ENCODE measurements at regions not wholly inside any gene's neighbourhood (a gene's known extent, or its start where the extent isn't known, plus 50 kb on each side); places are given as distances from the start of the nearest gene placed in this dataset.

DNA sequence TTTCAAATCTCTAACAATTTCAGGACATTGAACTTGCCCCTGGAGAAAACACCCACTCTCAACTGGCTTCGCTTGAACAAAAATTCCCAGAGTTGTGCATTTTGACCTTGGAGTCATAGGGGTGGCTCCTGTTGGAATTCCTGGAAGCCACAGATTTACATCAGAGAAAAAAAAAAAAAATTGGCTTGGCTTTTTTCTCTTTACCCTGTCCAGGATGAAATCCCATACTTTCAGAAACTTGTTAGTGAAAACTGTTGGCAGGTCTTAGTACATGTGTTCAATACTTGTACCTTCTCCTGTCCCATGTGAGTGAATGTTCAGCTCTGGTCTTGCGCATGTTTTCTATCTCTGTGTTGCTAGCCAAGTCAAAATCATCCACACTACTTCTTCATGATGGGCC is 228.8 kb downstream of the TGFB2 start:
- DNase-seq (ENCODE audit: low read depth in 2 of 2, low spot score in 1 of 2) = no peak

DNA sequence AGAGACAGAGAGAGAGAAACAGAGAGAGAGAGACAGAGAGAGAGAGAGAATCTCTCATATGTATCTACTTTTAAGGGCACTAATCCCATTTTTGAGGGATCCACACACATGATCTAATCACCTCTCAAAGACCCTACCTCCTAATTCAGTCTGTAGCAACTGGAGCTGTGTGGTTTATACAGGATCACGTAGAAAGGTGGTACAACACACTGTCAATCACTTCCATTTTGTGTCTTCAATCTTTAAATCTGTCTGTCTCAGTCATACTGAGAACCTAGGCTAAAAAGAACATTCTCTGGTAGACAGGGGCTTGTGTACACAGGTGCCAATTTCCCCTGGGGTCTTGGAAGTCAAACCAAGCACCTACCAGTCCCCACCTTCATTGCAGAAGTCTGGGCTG is 229.9 kb downstream of the TGFB2 start:
- DNase-seq (ENCODE audit: low read depth in 2 of 2, low spot score in 1 of 2) = no peak

DNA sequence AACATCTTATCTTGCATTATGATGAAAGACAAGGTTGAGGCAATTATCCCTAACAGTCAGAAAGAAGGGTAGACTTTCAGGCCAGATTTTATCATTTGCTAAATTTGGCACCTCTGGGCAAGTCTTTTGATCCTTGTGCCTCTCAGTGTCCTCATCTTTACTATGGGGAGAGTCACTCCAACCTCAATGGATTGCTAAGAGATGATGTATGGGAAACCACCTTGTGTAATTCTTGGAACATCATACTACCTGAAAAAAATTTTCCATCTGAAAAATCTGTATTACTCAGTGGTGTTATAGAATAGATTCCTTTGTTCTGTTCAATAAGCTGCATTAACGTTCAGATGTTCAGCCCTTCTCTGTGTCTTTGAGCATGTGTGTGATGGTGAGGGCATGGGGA is 230.7 kb downstream of the TGFB2 start:
- no peak for DNase-seq (ENCODE audit: low read depth in 2 of 2, low spot score in 1 of 2)

DNA sequence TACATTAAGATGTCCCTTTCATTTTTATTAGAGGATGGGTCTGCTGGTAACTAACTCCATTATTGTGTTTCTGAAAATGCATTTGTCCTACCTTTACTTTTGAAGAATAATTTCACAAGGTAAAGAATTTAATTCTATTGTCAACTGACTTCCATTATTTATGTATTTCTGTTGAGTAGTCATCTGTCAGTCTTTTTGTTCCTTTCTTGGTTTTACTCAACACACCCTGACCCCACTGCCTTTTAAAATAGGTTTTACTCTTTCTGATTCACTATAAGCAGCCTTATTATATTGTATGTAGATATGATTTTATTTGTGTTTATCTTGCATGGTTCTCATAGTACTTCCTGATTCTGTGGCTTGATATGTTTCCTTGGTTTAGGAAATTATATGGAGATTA is 237.5 kb downstream of the TGFB2 start:
- no peak for DNase-seq (ENCODE audit: low read depth in 2 of 2, low spot score in 1 of 2)

DNA sequence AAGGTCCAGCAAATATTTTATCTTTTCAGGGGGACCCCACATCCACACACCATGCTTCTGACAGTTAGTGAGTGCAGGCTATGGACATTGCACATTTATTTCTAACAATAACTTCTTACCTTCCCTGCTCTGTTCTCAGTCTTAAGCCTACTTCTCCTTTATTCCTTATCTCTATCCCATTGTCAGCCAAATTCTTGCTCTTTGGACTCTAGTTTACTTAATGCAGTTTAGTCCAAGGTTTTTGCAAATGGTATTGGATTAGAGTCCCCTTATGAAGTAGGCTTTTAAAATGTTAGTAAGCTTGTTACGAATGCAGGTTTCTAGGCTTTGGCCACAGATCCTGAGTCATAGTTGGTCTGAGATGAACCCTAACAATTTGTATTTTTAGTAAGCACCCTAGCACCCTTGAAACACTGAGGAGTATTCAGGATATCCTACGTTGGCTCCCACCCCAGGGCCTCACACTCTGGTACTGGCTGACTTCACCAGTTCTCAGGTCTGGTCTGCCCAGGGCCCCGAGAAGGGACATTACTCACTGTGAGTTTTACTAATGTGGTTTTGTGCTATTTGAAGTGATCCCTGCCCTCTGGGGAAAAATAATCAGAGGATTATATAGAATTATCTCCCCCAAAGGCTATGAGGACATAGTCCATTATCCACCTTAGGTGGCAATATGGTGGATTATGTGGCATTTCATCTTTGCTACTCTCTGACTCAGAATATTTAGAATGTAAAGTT is 239.5 kb downstream of the TGFB2 start:
- DNase-seq (ENCODE audit: low read depth in 2 of 2, low spot score in 1 of 2) = no peak

DNA sequence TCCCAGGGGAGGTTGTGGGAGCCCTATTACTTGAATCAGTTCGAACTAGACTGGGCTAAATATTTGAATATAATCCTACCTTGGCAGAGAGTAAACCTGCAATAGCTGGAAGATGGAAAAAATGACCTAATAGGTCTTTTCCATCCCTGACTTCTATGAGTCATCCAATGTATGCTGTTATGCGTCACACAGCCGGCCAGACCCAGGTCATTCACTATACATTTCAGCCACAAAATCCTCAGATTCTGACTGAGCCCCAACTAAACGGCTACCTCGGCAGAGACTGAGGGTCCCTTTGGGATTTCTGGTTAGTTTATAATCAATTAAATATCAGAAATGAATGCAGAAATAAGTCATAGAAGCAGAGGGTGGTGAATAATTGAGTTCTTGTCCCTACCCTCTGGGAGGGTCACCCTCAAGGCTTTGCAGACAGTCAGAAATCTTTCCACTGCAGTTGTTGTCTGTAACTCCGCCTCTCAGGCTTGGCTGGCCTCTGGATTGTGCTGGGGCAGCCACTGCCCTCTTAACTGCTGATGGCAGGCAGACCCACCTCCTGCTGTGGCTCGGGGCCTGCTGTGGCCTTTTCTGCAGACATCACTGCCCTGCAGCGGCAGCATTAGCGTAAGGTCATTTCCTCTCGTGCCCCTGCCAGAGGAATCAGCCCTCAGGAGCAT is 240.5 kb downstream of the TGFB2 start:
- DNase-seq (ENCODE audit: low read depth in 2 of 2, low spot score in 1 of 2) = no peak

DNA sequence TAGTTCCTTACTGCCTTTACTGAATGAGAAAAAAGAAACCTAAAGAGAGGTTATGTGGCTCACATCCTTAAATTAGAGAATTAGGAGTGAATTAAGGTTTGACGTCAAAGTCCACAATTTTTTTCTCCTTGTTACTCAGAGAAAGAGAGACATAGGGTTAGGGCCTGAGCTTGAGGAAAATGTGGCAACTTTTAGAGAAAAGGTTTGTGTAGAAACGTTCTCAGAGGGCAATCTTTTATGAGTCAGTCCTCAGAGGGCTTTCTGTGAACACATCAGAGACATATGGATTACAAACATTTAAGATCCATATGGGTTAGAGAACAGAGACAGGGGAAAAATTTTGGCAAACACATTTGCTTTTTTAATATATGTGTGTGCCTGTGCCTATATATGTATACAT is 242.8 kb downstream of the TGFB2 start:
- no peak for DNase-seq (ENCODE audit: low read depth in 2 of 2, low spot score in 1 of 2)

DNA sequence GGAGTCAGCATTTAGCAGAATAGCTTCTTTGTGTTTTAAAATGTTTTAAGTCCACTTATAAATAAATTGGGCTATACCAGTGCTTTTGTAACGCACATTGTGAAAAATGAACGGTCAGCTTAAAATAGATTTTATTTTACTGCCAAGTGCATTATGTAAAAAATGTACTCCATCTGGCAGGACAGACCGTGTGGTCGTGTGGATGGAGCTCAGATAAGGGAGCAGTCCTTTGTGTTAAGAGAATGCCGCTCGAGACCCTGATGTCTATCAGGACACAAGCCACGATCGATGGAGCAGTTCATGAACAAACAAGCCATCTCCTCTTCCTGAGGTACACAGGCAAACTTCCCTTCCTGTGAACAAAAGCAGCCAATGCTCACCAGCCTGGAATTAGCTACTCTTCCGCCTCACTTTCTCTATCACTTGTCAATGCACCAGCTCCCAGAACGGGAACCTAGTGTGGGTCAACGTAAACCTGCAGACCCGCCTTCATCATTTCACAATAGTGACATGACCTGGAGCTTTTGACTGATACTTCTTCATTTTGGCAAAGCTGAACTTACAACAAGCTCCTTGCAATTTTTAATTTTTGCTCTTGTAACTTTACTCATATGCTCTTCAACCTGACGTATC is 243.5 kb downstream of the TGFB2 start:
- DNase-seq (ENCODE audit: low read depth in 2 of 2, low spot score in 1 of 2) = no peak

DNA sequence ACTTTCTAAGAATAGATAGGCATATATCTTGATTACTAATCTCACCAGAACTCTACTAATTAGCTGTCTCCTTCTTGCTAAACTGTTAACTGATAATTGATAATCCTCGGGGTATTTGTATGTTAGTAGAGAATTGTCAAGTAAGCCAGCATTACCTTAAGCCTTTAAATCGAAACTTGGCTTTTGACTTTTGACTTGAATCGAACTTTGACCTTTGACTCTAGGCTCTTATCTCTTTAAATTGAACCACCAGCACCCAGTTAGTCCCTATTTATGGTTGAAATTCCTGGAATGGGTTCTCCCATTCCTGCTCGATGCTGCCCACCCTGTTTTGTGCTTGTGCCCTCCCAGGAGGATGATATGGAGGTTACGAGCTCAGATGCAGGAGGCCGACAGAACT is 244.4 kb downstream of the TGFB2 start:
- DNase-seq (ENCODE audit: low read depth in 2 of 2, low spot score in 1 of 2) = no peak

DNA sequence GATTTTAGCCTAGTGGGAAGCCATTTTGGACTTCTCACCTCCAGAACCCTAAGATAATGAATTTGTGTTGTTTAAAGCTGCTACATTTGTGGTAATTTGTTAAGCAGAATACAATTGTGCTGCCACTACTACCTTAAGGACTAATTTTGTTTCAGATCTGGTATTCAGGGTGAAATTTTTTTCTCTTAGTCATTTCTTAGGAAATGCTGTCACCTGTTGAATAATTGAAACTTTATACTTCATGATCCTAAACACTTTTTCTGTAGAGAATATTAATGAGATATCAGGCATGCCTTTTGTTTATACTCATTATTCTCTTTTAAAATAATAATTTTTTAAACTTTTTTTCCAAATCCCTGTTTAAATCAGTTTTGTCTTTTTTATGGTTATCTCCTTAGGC is 246.8 kb downstream of the TGFB2 start:
- no peak for DNase-seq (ENCODE audit: low read depth in 2 of 2, low spot score in 1 of 2)

DNA sequence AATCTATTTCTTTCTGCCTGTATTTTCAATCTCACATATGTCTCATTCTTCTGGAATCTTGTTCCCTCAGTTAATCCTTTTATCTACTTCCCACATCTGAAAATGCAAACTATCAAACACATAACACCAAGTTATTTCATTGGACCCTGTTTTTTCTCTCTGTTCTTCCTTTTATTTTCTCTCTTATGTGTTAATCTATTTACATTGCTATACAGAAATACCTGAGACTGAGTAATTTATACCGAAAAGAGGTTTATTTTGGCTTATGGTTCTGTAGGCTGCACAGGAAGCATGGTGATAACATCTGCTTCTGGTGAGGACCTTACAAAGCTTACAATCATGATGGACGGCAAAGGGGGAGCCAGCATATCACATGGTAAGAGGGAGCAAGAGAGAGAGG is 247.6 kb downstream of the TGFB2 start:
- no peak for DNase-seq (ENCODE audit: low read depth in 2 of 2, low spot score in 1 of 2)

DNA sequence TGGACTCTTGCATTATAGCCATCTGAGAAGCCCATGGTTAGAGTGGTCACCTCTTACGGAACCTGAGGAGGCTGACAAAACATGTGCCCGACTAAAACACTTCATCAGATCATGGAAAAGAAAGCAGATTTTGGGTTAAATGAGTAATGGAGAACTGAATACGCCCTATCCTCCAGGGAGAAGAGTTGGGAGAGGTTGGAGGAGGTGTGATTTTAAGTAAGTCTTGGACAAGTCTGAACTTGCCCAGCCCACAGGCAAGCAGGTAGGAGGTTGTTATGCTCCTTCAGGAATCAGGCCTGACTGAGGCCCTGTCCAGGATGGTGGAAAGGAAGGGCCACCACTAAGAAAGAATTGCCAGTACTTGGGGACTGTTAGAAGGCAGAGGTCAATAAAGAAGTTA is 255.8 kb downstream of the TGFB2 start:
- DNase-seq (ENCODE audit: low read depth in 2 of 2, low spot score in 1 of 2) = no peak

DNA sequence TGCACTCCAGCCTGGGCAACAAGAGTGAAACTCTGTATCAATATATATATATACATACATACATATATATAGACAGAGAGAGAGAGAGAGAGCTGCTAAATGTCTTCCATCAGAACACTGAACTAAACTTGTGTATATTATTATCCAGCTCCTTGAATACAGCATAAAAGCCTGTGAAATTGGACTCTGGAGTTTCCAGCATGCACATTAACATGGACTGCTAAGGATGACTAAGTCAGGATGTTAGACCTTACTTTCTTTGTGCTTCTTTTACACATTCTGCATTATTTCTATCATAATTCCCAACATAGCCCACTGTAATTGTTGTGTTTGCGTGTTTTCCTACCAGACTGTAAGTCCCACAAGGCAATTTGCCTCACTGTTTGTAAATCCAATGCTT is 259.1 kb downstream of the TGFB2 start:
- no peak for DNase-seq (ENCODE audit: low read depth in 2 of 2, low spot score in 1 of 2)

DNA sequence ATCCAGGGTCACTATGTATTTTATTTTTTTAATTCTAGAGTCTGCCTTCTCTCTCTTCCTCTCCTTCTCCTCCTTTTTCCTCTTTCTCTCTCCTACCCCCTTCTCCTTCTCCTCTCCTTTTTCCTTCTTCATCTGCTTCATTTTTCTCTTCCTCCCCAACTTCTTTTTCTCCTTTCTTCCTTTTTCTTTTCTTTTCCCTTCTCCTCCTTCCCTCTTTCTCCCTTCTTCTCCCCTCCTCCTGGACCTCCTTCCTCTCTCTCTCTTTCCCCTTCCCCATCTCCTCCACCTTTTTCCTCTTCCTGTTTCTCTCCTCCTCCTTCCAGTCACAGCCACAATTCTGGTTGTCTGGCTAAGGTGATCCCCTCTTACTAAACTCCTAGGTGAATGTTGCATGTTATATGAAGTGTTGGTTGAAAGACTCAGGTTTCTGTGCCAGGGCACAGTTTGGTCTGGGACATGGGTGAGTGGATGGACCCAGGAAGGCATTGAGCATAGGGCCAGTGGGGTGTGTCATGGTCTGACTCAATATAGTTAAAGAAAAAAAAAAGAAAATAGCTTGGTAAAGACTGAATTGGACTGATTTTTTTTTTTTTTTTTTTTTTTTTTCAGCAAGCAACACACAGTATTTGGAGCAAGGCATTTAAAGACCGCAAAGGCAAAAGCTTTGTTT is 266.9 kb downstream of the TGFB2 start:
- DNase-seq (ENCODE audit: low read depth in 2 of 2, low spot score in 1 of 2) = no peak

DNA sequence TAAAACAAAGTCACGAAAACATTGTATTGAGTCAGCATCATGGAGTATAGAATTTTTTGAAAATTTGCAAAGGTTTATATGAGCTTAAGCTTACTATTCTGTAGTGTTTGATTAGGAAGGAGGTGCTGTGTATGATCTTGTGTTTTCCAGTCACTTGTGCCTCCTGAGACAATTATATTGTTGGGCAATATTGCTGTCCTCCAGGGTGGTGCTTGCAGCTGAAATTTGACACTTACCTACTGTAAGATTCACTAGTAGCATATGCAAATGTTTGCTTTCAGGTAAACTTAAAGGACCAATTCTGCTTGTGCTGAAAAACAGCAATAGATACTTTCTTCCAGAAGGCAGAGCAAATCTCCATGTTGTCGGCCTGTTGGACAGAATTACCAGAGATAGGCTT is 268.0 kb downstream of the TGFB2 start:
- DNase-seq (ENCODE audit: low read depth in 2 of 2, low spot score in 1 of 2) = no peak

DNA sequence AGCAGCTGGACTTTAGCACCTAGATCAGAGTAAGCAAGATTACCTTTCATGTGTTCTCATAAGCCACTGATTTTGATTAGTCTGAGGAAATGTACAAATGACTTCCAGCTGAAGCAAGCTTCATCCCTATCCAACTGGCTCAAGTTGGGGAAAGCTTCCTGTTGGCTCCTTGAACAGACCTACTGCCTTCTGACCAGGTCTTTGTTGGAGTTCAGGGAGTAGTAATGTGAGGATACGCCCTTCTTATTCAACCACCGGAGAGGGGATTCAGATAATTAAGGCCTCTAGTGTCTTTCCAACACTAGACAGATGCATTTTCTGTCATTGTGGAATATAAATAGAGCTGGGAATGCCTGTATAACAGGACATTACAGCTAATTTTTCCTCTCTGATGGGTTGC is 268.9 kb downstream of the TGFB2 start:
- DNase-seq (ENCODE audit: low read depth in 2 of 2, low spot score in 1 of 2) = no peak

DNA sequence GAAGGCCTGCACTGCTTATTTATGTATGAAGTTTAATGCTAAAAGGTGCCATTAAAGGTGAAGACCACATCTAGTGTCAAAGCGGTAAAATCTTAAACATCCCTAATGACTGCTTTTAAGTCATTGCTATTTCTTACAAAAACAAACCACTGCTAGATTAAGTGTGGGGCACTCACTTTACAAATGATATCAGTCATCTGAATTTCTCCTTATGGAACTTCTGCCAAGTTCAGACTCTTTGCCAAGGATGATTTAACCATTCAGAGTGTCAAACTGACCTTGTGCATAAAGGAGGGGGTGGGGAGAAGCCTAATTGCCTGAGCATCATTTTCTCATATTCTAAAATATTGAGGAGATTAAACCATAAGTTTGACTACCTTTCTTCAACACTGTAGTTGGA is 271.5 kb downstream of the TGFB2 start:
- no peak for DNase-seq (ENCODE audit: low read depth in 2 of 2, low spot score in 1 of 2)

DNA sequence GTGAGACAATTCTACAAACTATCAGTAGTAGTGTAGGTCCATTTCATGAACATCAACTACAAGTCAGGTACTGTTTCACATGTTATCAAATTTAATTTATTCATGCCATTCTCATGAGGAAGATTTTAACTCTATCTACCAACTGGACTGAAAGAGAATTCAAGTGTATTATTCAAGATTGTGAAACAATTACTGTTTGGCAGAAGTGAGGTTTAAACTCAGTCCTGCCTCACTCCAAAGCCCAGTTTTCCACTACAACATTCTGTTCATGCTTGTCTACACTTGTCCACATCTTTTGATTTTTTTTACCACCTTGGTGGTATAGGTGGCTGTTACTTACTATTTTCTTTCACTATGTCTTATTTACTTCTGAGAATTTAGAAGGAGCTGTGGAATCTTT is 272.9 kb downstream of the TGFB2 start:
- DNase-seq (ENCODE audit: low read depth in 2 of 2, low spot score in 1 of 2) = no peak

DNA sequence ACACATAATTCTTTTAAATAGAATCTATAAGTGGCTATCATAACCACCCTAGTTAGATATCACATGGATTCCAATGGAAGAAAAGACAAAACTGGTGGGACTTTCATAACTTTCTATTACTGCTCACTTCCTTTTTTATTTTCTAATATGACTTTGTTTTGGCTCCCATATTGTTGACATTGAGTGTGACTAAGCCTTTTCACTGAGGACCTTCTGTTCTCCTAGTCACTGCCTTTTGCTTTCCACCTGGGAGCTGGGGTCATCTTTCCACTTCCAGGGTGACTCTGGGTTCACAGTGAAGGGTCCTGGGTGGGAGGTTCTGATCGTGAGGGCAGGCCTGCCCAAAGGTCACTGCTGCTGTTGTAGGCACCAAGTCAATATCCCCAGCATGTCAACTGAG is 275.8 kb downstream of the TGFB2 start:
- DNase-seq (ENCODE audit: low read depth in 2 of 2, low spot score in 1 of 2) = no peak

DNA sequence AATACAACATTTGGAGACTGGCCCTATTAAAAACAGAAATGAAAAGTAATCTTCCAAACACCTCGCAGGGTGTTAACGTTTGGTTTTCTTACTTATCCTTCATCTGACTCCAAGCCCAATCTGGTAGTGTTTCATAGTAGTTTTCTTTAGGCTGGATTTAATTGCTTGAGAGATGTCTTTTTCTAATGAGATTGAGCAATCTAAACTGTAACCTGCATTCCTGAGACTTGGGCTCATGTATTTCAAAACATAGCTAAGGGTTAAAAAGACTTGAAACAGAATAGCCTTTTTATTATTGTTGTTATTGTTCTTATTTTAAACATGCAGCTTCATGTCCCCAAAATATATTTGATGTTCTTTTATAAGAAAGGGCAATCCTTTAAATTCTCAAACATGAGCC is 278.9 kb downstream of the TGFB2 start:
- no peak for DNase-seq (ENCODE audit: low read depth in 2 of 2, low spot score in 1 of 2)

DNA sequence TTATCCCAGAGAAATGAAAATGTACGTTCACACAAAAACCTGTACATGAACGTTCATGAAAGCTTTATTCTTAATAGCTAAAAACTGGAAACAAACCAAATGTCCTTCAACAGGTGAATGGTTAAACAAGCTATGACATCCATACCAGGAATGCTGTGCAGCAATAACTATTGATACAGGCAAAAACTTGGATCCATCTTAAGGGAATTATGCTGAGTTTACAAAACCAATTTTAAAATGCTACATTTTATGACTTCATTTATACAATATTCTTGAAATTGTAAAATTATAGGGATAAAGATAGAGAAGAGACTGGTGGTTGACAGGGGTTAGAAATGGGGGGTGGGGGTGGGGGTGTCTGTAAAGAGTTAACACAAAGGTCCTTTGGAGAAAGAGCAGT is 280.3 kb downstream of the TGFB2 start:
- no peak for DNase-seq (ENCODE audit: low read depth in 2 of 2, low spot score in 1 of 2)

All from stimulated activated CD8-positive, alpha-beta memory T cell treated with anti-CD3 and anti-CD28 coated beads, Interleukin-4, amount 100 ng/mL, for 4 hours (primary cell).